ENCODE measurements at regions not wholly inside any gene's neighbourhood (a gene's known extent, or its start where the extent isn't known, plus 50 kb on each side); places are given as distances from the start of the nearest gene placed in this dataset.

GRCh38 chr5:120866997-120867396, 402.9 kb downstream of the PRR16 start:
- WGBS (ENCODE audit: insufficient coverage, low lambda C conversion rate), result 100% methylated on average over 2 of the region's 7 CpGs
- Histone ChIP-seq H3K4me1 (ENCODE audit: control insufficient read depth, insufficient read depth, low read length) (no peaks in the 10 kb centered on the region), H3K27me3 (ENCODE audit: control insufficient read depth, insufficient read depth, low read length) (no peaks in the 10 kb centered on the region), H3K36me3 (ENCODE audit: control insufficient read depth, insufficient read depth, low read length) (no peaks in the 10 kb centered on the region), H3K27ac (ENCODE audit: low read length) (no peak overlapping the region), H3K9me3 (ENCODE audit: control insufficient read depth, low read depth, low read length) (no peaks in the 10 kb centered on the region), H3K4me3 (ENCODE audit: low read length) (no peak overlapping the region)
- no peak for DNase-seq

GRCh38 chr5:120869831-120870230, 405.7 kb downstream of the PRR16 start:
- H3K36me3 ChIP-seq (ENCODE audit: control insufficient read depth, insufficient read depth, low read length), result no peaks in the 10 kb centered on the region
- H3K9me3 ChIP-seq (ENCODE audit: control insufficient read depth, low read depth, low read length), result no peaks in the 10 kb centered on the region
- no peaks in the 10 kb centered on the region for H3K4me1 ChIP-seq (ENCODE audit: control insufficient read depth, insufficient read depth, low read length)
- H3K4me3 ChIP-seq (ENCODE audit: low read length), result no peak overlapping the region
- H3K27me3 ChIP-seq (ENCODE audit: control insufficient read depth, insufficient read depth, low read length), result no peaks in the 10 kb centered on the region
- no peak for DNase-seq
- H3K27ac ChIP-seq (ENCODE audit: low read length), result no peak overlapping the region
- no CpG with 5 or more reads among the region's 1 CpG for WGBS (ENCODE audit: insufficient coverage, low lambda C conversion rate)

- no peak for DNase-seq
- Histone ChIP-seq H3K36me3 (ENCODE audit: control insufficient read depth, insufficient read depth, low read length) (no peaks in the 10 kb centered on the region), H3K4me1 (ENCODE audit: control insufficient read depth, insufficient read depth, low read length) (no peaks in the 10 kb centered on the region), H3K27me3 (ENCODE audit: control insufficient read depth, insufficient read depth, low read length) (no peaks in the 10 kb centered on the region), H3K9me3 (ENCODE audit: control insufficient read depth, low read depth, low read length) (no peaks in the 10 kb centered on the region), H3K4me3 (ENCODE audit: low read length) (no peak overlapping the region), H3K27ac (ENCODE audit: low read length) (no peak overlapping the region)
- 86% methylated on average over 1 of the region's 2 CpGs for WGBS (ENCODE audit: insufficient coverage, low lambda C conversion rate)
Observed at GRCh38 chr5:120872297-120872696, 408.2 kb downstream of the PRR16 start.

- no CpG with 5 or more reads among the region's 1 CpG for WGBS (ENCODE audit: insufficient coverage, low lambda C conversion rate)
- no peak overlapping the region for H3K27ac ChIP-seq (ENCODE audit: low read length)
- H3K36me3 ChIP-seq (ENCODE audit: control insufficient read depth, insufficient read depth, low read length), result no peaks in the 10 kb centered on the region
- H3K27me3 ChIP-seq (ENCODE audit: control insufficient read depth, insufficient read depth, low read length), result no peaks in the 10 kb centered on the region
- no peak for DNase-seq
- no peak overlapping the region for H3K4me3 ChIP-seq (ENCODE audit: low read length)
- no peaks in the 10 kb centered on the region for H3K9me3 ChIP-seq (ENCODE audit: control insufficient read depth, low read depth, low read length)
- H3K4me1 ChIP-seq (ENCODE audit: control insufficient read depth, insufficient read depth, low read length), result no peaks in the 10 kb centered on the region
Observed at GRCh38 chr5:120873083-120873482, 409.0 kb downstream of the PRR16 start.

GRCh38 chr5:120874081-120874862, 410.2 kb downstream of the PRR16 start:
- no peaks in the 10 kb centered on the region for H3K27me3 ChIP-seq (ENCODE audit: control insufficient read depth, insufficient read depth, low read length)
- H3K9me3 ChIP-seq (ENCODE audit: control insufficient read depth, low read depth, low read length), result no peaks in the 10 kb centered on the region
- H3K4me1 ChIP-seq (ENCODE audit: control insufficient read depth, insufficient read depth, low read length), result no peaks in the 10 kb centered on the region
- no peak overlapping the region for H3K27ac ChIP-seq (ENCODE audit: low read length)
- no peak overlapping the region for H3K4me3 ChIP-seq (ENCODE audit: low read length)
- H3K36me3 ChIP-seq (ENCODE audit: control insufficient read depth, insufficient read depth, low read length), result no peaks in the 10 kb centered on the region
- no peak for DNase-seq

GRCh38 chr5:120882038-120882775, 418.1 kb downstream of the PRR16 start:
- H3K9me3 ChIP-seq (ENCODE audit: control insufficient read depth, low read depth, low read length), result no peaks in the 10 kb centered on the region
- no peaks in the 10 kb centered on the region for H3K4me1 ChIP-seq (ENCODE audit: control insufficient read depth, insufficient read depth, low read length)
- H3K27me3 ChIP-seq (ENCODE audit: control insufficient read depth, insufficient read depth, low read length), result no peaks in the 10 kb centered on the region
- no peak overlapping the region for H3K4me3 ChIP-seq (ENCODE audit: low read length)
- H3K36me3 ChIP-seq (ENCODE audit: control insufficient read depth, insufficient read depth, low read length), result no peaks in the 10 kb centered on the region
- H3K27ac ChIP-seq (ENCODE audit: low read length), result no peak overlapping the region
- 67% methylated on average over 1 of the region's 4 CpGs for WGBS (ENCODE audit: insufficient coverage, low lambda C conversion rate)
- no peak for DNase-seq

- Histone ChIP-seq H3K27ac (ENCODE audit: low read length) (no peak overlapping the region), H3K4me1 (ENCODE audit: control insufficient read depth, insufficient read depth, low read length) (no peaks in the 10 kb centered on the region), H3K36me3 (ENCODE audit: control insufficient read depth, insufficient read depth, low read length) (no peaks in the 10 kb centered on the region), H3K9me3 (ENCODE audit: control insufficient read depth, low read depth, low read length) (no peaks in the 10 kb centered on the region), H3K27me3 (ENCODE audit: control insufficient read depth, insufficient read depth, low read length) (no peaks in the 10 kb centered on the region), H3K4me3 (ENCODE audit: low read length) (no peak overlapping the region)
- no CpG with 5 or more reads among the region's 7 CpGs for WGBS (ENCODE audit: insufficient coverage, low lambda C conversion rate)
- no peak for DNase-seq
Observed at GRCh38 chr5:120886351-120886860, 422.3 kb downstream of the PRR16 start.

GRCh38 chr5:120895660-120896059, 431.6 kb downstream of the PRR16 start:
- WGBS (ENCODE audit: insufficient coverage, low lambda C conversion rate), result no CpG with 5 or more reads among the region's 2 CpGs
- no peak for DNase-seq
- no peaks in the 10 kb centered on the region for H3K4me1 ChIP-seq (ENCODE audit: control insufficient read depth, insufficient read depth, low read length)
- no peaks in the 10 kb centered on the region for H3K9me3 ChIP-seq (ENCODE audit: control insufficient read depth, low read depth, low read length)
- H3K4me3 ChIP-seq (ENCODE audit: low read length), result no peak overlapping the region
- H3K27ac ChIP-seq (ENCODE audit: low read length), result no peak overlapping the region
- no peaks in the 10 kb centered on the region for H3K27me3 ChIP-seq (ENCODE audit: control insufficient read depth, insufficient read depth, low read length)
- H3K36me3 ChIP-seq (ENCODE audit: control insufficient read depth, insufficient read depth, low read length), result no peaks in the 10 kb centered on the region

- DNase-seq, result no peak
- no CpG with 5 or more reads among the region's 1 CpG for WGBS (ENCODE audit: insufficient coverage, low lambda C conversion rate)
Observed at GRCh38 chr5:120901199-120901598, 437.1 kb downstream of the PRR16 start.

GRCh38 chr5:120907953-120908352, 443.9 kb downstream of the PRR16 start:
- no peak overlapping the region for H3K4me3 ChIP-seq (ENCODE audit: low read length)
- H3K36me3 ChIP-seq (ENCODE audit: control insufficient read depth, insufficient read depth, low read length), result no peaks in the 10 kb centered on the region
- WGBS (ENCODE audit: insufficient coverage, low lambda C conversion rate), result 100% methylated on average over 1 of the region's 1 CpG
- H3K27me3 ChIP-seq (ENCODE audit: control insufficient read depth, insufficient read depth, low read length), result no peaks in the 10 kb centered on the region
- no peaks in the 10 kb centered on the region for H3K4me1 ChIP-seq (ENCODE audit: control insufficient read depth, insufficient read depth, low read length)
- H3K27ac ChIP-seq (ENCODE audit: low read length), result no peak overlapping the region
- DNase-seq, result no peak
- no peaks in the 10 kb centered on the region for H3K9me3 ChIP-seq (ENCODE audit: control insufficient read depth, low read depth, low read length)

More at GRCh38 chr5:120901199-120901598, 437.1 kb downstream of the PRR16 start:
- Histone ChIP-seq H3K27ac (ENCODE audit: low read length) (no peak overlapping the region), H3K9me3 (ENCODE audit: control insufficient read depth, low read depth, low read length) (no peaks in the 10 kb centered on the region), H3K36me3 (ENCODE audit: control insufficient read depth, insufficient read depth, low read length) (no peaks in the 10 kb centered on the region), H3K4me3 (ENCODE audit: low read length) (no peak overlapping the region), H3K27me3 (ENCODE audit: control insufficient read depth, insufficient read depth, low read length) (no peaks in the 10 kb centered on the region), H3K4me1 (ENCODE audit: control insufficient read depth, insufficient read depth, low read length) (no peaks in the 10 kb centered on the region)

All from large intestine (tissue), 3 donors.